ENCODE measurements at regions not wholly inside any gene's neighbourhood (a gene's known extent, or its start where the extent isn't known, plus 50 kb on each side); places are given as distances from the start of the nearest gene placed in this dataset.

- DNase-seq (ENCODE audit: low read depth, low spot score), result no peak
- BruUV-seq (replicated peaks), result no TSS peak
- Histone ChIP-seq H3K27me3 (ENCODE audit: insufficient read depth, low read length) (peaks cover 37% of the 10 kb centered on the region), H3K36me3 (ENCODE audit: control insufficient read depth in 1 of 2, insufficient read depth in 2 of 2, low read length in 2 of 2) (no peaks in the 10 kb centered on the region), H3K4me3 (replicated peaks in 1 of 2; ENCODE audit: low read depth in 1 of 2, low read length in 2 of 2) (no peak overlapping the region), H3K27ac (ENCODE audit: low read depth, low read length) (no peak overlapping the region), H3K9ac (ENCODE audit: low read length) (no peak overlapping the region), H3K9me2 (ENCODE audit: insufficient read depth) (no peaks in the 10 kb centered on the region), H3K9me3 (ENCODE audit: control insufficient read depth in 1 of 2, insufficient read depth in 1 of 2, low read depth in 1 of 2, low read length in 2 of 2) (no peaks in the 10 kb centered on the region), H2AFZ (ENCODE audit: low read depth, low read length, poor library complexity, severe bottlenecking) (no peak overlapping the region), H3K79me2 (ENCODE audit: insufficient read depth, low read length) (no peaks in the 10 kb centered on the region), H3K4me2 (ENCODE audit: low read length) (no peak overlapping the region), H4K20me1 (ENCODE audit: insufficient read depth) (no peaks in the 10 kb centered on the region), H3K4me1 (ENCODE audit: control insufficient read depth in 1 of 2, insufficient read depth in 2 of 2, low read length in 2 of 2) (no peaks in the 10 kb centered on the region)
- intact Hi-C loops (cut with micrococcal nuclease), result no loop called here
- ATAC-seq, result no peak
- POLR2A ChIA-PET, result no interaction called here
- TF ChIP-seq ZNF274 (IDR thresholded peaks at IDR 0.05; ENCODE audit: low read depth, low read length), result no peak
- TF ChIP-seq, protein P1, sequence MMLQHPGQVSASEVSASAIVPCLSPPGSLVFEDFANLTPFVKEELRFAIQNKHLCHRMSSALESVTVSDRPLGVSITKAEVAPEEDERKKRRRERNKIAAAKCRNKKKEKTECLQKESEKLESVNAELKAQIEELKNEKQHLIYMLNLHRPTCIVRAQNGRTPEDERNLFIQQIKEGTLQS (IDR thresholded peaks at IDR 0.05), result no peak
- TF ChIP-seq TCF7L2 (IDR thresholded peaks at IDR 0.05; ENCODE audit: borderline replicate concordance, extremely low read depth, insufficient read depth, insufficient read length), result no peak
- TF ChIP-seq YY1 (IDR thresholded peaks at IDR 0.05; ENCODE audit: extremely low read depth, insufficient replicate concordance, low read depth, low read length), result no peak
- no peak for TF ChIP-seq CTCF (IDR thresholded peaks at IDR 0.05 in 2 of 3, conservative IDR thresholded peaks at IDR 0.05 in 1 of 3; ENCODE audit: borderline replicate concordance in 1 of 3, insufficient read depth in 1 of 3, low read depth in 2 of 3, low read length in 2 of 3)
- no peak for TF ChIP-seq SP1 (IDR thresholded peaks at IDR 0.05; ENCODE audit: low read depth)
- TF ChIP-seq CBX3 (IDR thresholded peaks at IDR 0.05; ENCODE audit: low read depth), result no peak
- no peak for TF ChIP-seq SRF (IDR thresholded peaks at IDR 0.05; ENCODE audit: low read depth)
- TF ChIP-seq, protein P2, sequence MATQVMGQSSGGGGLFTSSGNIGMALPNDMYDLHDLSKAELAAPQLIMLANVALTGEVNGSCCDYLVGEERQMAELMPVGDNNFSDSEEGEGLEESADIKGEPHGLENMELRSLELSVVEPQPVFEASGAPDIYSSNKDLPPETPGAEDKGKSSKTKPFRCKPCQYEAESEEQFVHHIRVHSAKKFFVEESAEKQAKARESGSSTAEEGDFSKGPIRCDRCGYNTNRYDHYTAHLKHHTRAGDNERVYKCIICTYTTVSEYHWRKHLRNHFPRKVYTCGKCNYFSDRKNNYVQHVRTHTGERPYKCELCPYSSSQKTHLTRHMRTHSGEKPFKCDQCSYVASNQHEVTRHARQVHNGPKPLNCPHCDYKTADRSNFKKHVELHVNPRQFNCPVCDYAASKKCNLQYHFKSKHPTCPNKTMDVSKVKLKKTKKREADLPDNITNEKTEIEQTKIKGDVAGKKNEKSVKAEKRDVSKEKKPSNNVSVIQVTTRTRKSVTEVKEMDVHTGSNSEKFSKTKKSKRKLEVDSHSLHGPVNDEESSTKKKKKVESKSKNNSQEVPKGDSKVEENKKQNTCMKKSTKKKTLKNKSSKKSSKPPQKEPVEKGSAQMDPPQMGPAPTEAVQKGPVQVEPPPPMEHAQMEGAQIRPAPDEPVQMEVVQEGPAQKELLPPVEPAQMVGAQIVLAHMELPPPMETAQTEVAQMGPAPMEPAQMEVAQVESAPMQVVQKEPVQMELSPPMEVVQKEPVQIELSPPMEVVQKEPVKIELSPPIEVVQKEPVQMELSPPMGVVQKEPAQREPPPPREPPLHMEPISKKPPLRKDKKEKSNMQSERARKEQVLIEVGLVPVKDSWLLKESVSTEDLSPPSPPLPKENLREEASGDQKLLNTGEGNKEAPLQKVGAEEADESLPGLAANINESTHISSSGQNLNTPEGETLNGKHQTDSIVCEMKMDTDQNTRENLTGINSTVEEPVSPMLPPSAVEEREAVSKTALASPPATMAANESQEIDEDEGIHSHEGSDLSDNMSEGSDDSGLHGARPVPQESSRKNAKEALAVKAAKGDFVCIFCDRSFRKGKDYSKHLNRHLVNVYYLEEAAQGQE (IDR thresholded peaks at IDR 0.05; ENCODE audit: low read depth), result no peak
- TF ChIP-seq JUND (IDR thresholded peaks at IDR 0.05), result no peak
- CTCF ChIA-PET, result no interaction called here
- RAD21 ChIA-PET (ENCODE audit: low non-redundant PET in 1 of 2, low total read pairs in 2 of 2, uncharacterized antibody in 2 of 2, unreplicated experiment in 2 of 2), result no interaction called here
Measured at GRCh38 chr1:157438146-157438545, 114.2 kb downstream of the FCRL5 start.
